Peyer's patch (tissue), 4 donors: ENCODE measurements at regions not wholly inside any gene's neighbourhood (a gene's known extent, or its start where the extent isn't known, plus 50 kb on each side); places are given as distances from the start of the nearest gene placed in this dataset.
"Not testable (repeated sequence)": the region's sequence is repeated elsewhere in the genome, so short reads cannot be mapped to it uniquely, and the experiment has no call there.

Source experiments
- CTCF ChIP-seq, 6 experiments: fragments of 450-650 bp in 4 of 6; fragments of 200-600 bp in 2 of 6; sonication (generic) in 1 of 6; IDR thresholded peaks; one replicate each; pipeline ENCODE4 v1.5.1; 2017 to 2019; ENCODE audit warnings: antibody characterized with exemption in 6 of 6, mild to moderate bottlenecking in 3 of 6, moderate library complexity in 1 of 6
- POLR2A ChIP-seq, 2 donors: fragments of 450-650 bp; IDR thresholded peaks; one replicate each; pipeline ENCODE4 v1.5.1; 2017; ENCODE audit warnings: antibody characterized with exemption in 2 of 2, mild to moderate bottlenecking in 2 of 2, moderate library complexity in 2 of 2

- TF ChIP-seq CTCF, POLR2A (IDR thresholded peaks at IDR 0.05): not testable (repeated sequence)
Observed at GRCh38 chr1:112825563-112826216, 110.6 kb upstream of the PPM1J start.
